IMR-90 (cell line): ENCODE measurements at regions not wholly inside any gene's neighbourhood (a gene's known extent, or its start where the extent isn't known, plus 50 kb on each side); places are given as distances from the start of the nearest gene placed in this dataset.

Experiments
- ATAC-seq: fragments of 200-7000 bp; cut with Tn5 transposase; 2 replicates; pipeline ENCODE4 v1.9.1; 2020; ENCODE audit warnings: low read depth, mild to moderate bottlenecking, moderate library complexity
- BruUV-seq: library from RNA; stranded (reverse); fragments of 400-500 nt; replicated peaks from 2 replicates; lab custom pipeline; 2021; lab: Mats Ljungman, UMichigan
- CTCF ChIA-PET: fragments of 300-600 bp; formaldehyde crosslinking; extraction: SDS; loops from one replicate; lab custom pipeline; 2021; ENCODE audit warnings: antibody characterized with exemption; lab: Yijun Ruan, JAX
- POLR2A ChIA-PET: fragments of 300-600 bp; sonication (Branson Sonifier 250); formaldehyde crosslinking; loops from one replicate; lab custom pipeline; 2022; ENCODE audit warnings: antibody characterized with exemption; ENCODE audit not compliant: unreplicated experiment; lab: Charles Lee
- DNase-seq: peaks from one replicate; pipeline ENCODE4 v3.0.0; 2013
- H2AFZ ChIP-seq: replicated peaks from 2 replicates; pipeline ENCODE3; 2013; ENCODE audit warnings: low read length, mild to moderate bottlenecking; ENCODE audit not compliant: poor library complexity
- H2AK5ac ChIP-seq: 2 replicates; pipeline ENCODE4 v1.6.1; 2013; ENCODE audit warnings: low read depth, low read length, inconsistent platforms
- H2AK9ac ChIP-seq: replicated peaks from 2 replicates; pipeline ENCODE3; 2013; ENCODE audit warnings: mild to moderate bottlenecking, low read depth, low read length, moderate library complexity; ENCODE audit not compliant: poor library complexity
- H2BK120ac ChIP-seq: 2 replicates; pipeline ENCODE4 v1.6.1; 2013; ENCODE audit warnings: low read depth, low read length, inconsistent platforms
- H2BK15ac ChIP-seq: 3 replicates; pipeline ENCODE4 v1.6.1; 2013; ENCODE audit warnings: low read depth, low read length, inconsistent platforms
- H2BK20ac ChIP-seq: 2 replicates; pipeline ENCODE4 v1.6.1; 2013; ENCODE audit warnings: low read depth, mild to moderate bottlenecking, inconsistent platforms, low read length, moderate library complexity
- H2BK5ac ChIP-seq: 2 replicates; pipeline ENCODE4 v1.6.1; 2013; ENCODE audit warnings: mild to moderate bottlenecking, low read depth, low read length, inconsistent platforms; ENCODE audit not compliant: poor library complexity, severe bottlenecking
- H3K14ac ChIP-seq: replicated peaks from 2 replicates; pipeline ENCODE4 v1.6.1; 2013; ENCODE audit warnings: low read depth, low read length, inconsistent platforms
- H3K18ac ChIP-seq: 2 replicates; pipeline ENCODE4 v1.6.1; 2013; ENCODE audit warnings: low read depth, low read length, control low read depth
- H3K23ac ChIP-seq: 2 replicates; pipeline ENCODE4 v1.6.1; 2013; ENCODE audit warnings: low read depth, low read length, inconsistent platforms
- H3K27ac ChIP-seq: 2 replicates; pipeline ENCODE4 v1.5.1; 2013; ENCODE audit warnings: mild to moderate bottlenecking, control low read depth, low read length; ENCODE audit not compliant: insufficient read depth
- H3K27me3 ChIP-seq: 2 replicates; pipeline ENCODE4 v1.6.1; 2013; ENCODE audit warnings: low read length; ENCODE audit not compliant: control insufficient read depth, insufficient read depth
- H3K36me3 ChIP-seq: 2 replicates; pipeline ENCODE4 v1.6.1; 2013; ENCODE audit warnings: low read length, mixed read lengths; ENCODE audit not compliant: control insufficient read depth, insufficient read depth
- H3K4ac ChIP-seq: 2 replicates; pipeline ENCODE4 v1.6.1; 2013; ENCODE audit warnings: low read depth, low read length, inconsistent platforms
- H3K4me1 ChIP-seq: 2 replicates; pipeline ENCODE4 v1.6.1; 2013; ENCODE audit warnings: low read length, mixed read lengths; ENCODE audit not compliant: control insufficient read depth, insufficient read depth
- H3K4me2 ChIP-seq: 2 replicates; pipeline ENCODE4 v1.6.1; 2013; ENCODE audit warnings: low read depth, mild to moderate bottlenecking, control low read depth, low read length, moderate library complexity
- H3K4me3 ChIP-seq: 2 replicates; pipeline ENCODE4 v1.5.1; 2013; ENCODE audit warnings: low read depth, mild to moderate bottlenecking, control low read depth, low read length, moderate library complexity; ENCODE audit not compliant: insufficient read depth
- H3K56ac ChIP-seq: 2 replicates; pipeline ENCODE4 v1.6.1; 2013; ENCODE audit warnings: low read length, inconsistent platforms; ENCODE audit not compliant: insufficient read depth; ENCODE audit errors: extremely low read depth
- H3K79me1 ChIP-seq, 2 experiments: 2 replicates each; pipeline ENCODE4 v1.6.1; 2013; ENCODE audit warnings: low read length in 2 of 2, inconsistent platforms in 1 of 2, low read depth in 1 of 2
- H3K9ac ChIP-seq: 2 replicates; pipeline ENCODE4 v1.6.1; 2013; ENCODE audit warnings: low read depth, low read length, control low read depth
- H3K9me1 ChIP-seq: 2 replicates; pipeline ENCODE4 v1.6.1; 2013; ENCODE audit warnings: low read length, inconsistent platforms; ENCODE audit not compliant: insufficient read depth
- H3K9me3 ChIP-seq: 2 replicates; pipeline ENCODE4 v1.6.1; 2013; ENCODE audit warnings: low read length; ENCODE audit not compliant: control insufficient read depth, insufficient read depth
- H4K20me1 ChIP-seq: 2 replicates; pipeline ENCODE4 v1.6.1; 2013; ENCODE audit warnings: low read length, inconsistent platforms; ENCODE audit not compliant: insufficient read depth
- H4K5ac ChIP-seq: 2 replicates; pipeline ENCODE4 v1.6.1; 2013; ENCODE audit warnings: mild to moderate bottlenecking, low read depth, low read length, control low read depth
- H4K8ac ChIP-seq, 2 experiments: 2 replicates each; pipeline ENCODE4 v1.6.1; 2013; ENCODE audit warnings: low read depth in 2 of 2, low read length in 2 of 2, control low read depth in 1 of 2, inconsistent platforms in 1 of 2
- H4K91ac ChIP-seq: 2 replicates; pipeline ENCODE4 v1.6.1; 2013; ENCODE audit warnings: low read depth, low read length, inconsistent platforms; ENCODE audit not compliant: insufficient read depth
- BHLHE40 ChIP-seq: fragments of 150-350 bp; IDR thresholded peaks from 2 replicates; pipeline ENCODE4 v1.6.1; 2016; ENCODE audit warnings: mild to moderate bottlenecking, low read depth, low read length
- CEBPB ChIP-seq: IDR thresholded peaks from 2 replicates; pipeline ENCODE4 v1.6.1; 2012; ENCODE audit warnings: low read depth, low read length, improper control_type of control experiment
- CHD1 ChIP-seq: IDR thresholded peaks from 2 replicates; pipeline ENCODE4 v1.6.1; 2012; ENCODE audit warnings: low read depth, low read length, improper control_type of control experiment
- ELK1 ChIP-seq: fragments of 150-350 bp; IDR thresholded peaks from 2 replicates; pipeline ENCODE4 v1.6.1; 2016; ENCODE audit warnings: low read depth, mild to moderate bottlenecking, low read length, moderate library complexity, borderline replicate concordance
- FOS ChIP-seq: fragments of 150-350 bp; IDR thresholded peaks from 2 replicates; pipeline ENCODE4 v1.6.1; 2016; ENCODE audit warnings: low read depth, low read length
- MAFK ChIP-seq: IDR thresholded peaks from 2 replicates; pipeline ENCODE4 v1.6.1; 2012; ENCODE audit warnings: low read depth, low read length, improper control_type of control experiment
- MAZ ChIP-seq: IDR thresholded peaks from 2 replicates; pipeline ENCODE4 v1.6.1; 2012; ENCODE audit warnings: low read depth, mild to moderate bottlenecking, low read length, improper control_type of control experiment, moderate library complexity, borderline replicate concordance
- MXI1 ChIP-seq: IDR thresholded peaks from 2 replicates; pipeline ENCODE4 v1.6.1; 2012; ENCODE audit warnings: low read depth, mild to moderate bottlenecking, low read length, moderate library complexity, borderline replicate concordance
- NFE2L2 ChIP-seq: fragments of 150-350 bp; IDR thresholded peaks from 2 replicates; pipeline ENCODE4 v1.6.1; 2016; ENCODE audit warnings: low read depth, mild to moderate bottlenecking, low read length
- POLR2A ChIP-seq: IDR thresholded peaks from 2 replicates; pipeline ENCODE4 v1.6.1; 2012; ENCODE audit warnings: mild to moderate bottlenecking, low read depth, low read length
- RAD21 ChIP-seq: IDR thresholded peaks from 2 replicates; pipeline ENCODE4 v1.6.1; 2012; ENCODE audit warnings: low read length, improper control_type of control experiment
- RCOR1 ChIP-seq: IDR thresholded peaks from 2 replicates; pipeline ENCODE4 v1.6.1; 2012; ENCODE audit warnings: mild to moderate bottlenecking, low read length, improper control_type of control experiment; ENCODE audit not compliant: insufficient replicate concordance
- RFX5 ChIP-seq: IDR thresholded peaks from 2 replicates; pipeline ENCODE4 v1.8.0; 2012; ENCODE audit warnings: low read depth, mild to moderate bottlenecking, low read length, moderate library complexity
- SMC3 ChIP-seq: fragments of 150-350 bp; IDR thresholded peaks from 2 replicates; pipeline ENCODE4 v1.6.1; 2016; ENCODE audit warnings: low read depth, mild to moderate bottlenecking, antibody characterized with exemption, low read length, moderate library complexity
- USF2 ChIP-seq: fragments of 150-350 bp; IDR thresholded peaks from 2 replicates; pipeline ENCODE4 v1.6.1; 2017; ENCODE audit warnings: mild to moderate bottlenecking, antibody characterized with exemption, low read length, low read depth
- WGBS, 2 experiments: methylation state at CpG; one replicate each; pipeline versions ENCODE4 v1.1.5 to v1.1.7; 2013; ENCODE audit warnings: missing lambda C conversion rate in 2 of 2; ENCODE audit not compliant: insufficient read length in 1 of 2; ENCODE audit errors: extremely low coverage in 2 of 2; 5-methylcytosine and 5-hydroxymethylcytosine counted together
- dilution Hi-C: fragments of 300-500 bp; cut with HindIII; formaldehyde crosslinking; loops from one replicate; pipeline ENCODE4 v1.14.3; 2018; ENCODE audit warnings: low sequenced_read_pairs; ENCODE audit not compliant: unreplicated experiment
- in situ Hi-C: fragments of 300-500 bp; cut with MboI; formaldehyde crosslinking; loops from 3 replicates; pipeline ENCODE4 v1.14.3; 2019; ENCODE audit warnings: low sequenced_read_pairs, inconsistent platforms, mixed read lengths
- intact Hi-C: fragments of 100-400 bp; cut with micrococcal nuclease; formaldehyde crosslinking; loops from 2 replicates; pipeline ENCODE4 v1.10.0; 2022
- TF ChIP-seq, protein P1 (sequence below): conservative IDR thresholded peaks from 2 replicates; pipeline ENCODE4 v1.5.1; 2012; ENCODE audit warnings: mild to moderate bottlenecking, low read depth, low read length, improper control_type of control experiment

DNA sequence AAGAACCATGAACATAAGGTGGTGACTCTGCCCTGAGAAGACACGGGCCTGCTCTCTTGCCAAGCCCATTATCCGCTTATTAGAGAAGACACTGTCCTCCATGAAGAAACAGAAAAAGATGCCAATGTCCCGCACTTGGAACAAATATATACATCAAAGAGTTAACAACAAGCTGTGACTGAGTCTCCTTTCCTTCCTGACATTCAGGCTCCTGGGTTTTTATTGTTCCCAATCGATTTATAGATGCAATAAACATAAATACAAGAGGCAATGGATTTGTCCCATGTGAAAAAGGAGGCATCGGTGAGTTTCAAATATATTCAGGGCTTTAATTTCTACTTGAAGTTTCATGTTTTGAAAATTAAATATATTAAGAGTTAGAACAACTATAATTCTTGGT is 169.2 kb upstream of the CPEB2 start:
- no peak for DNase-seq
- Histone ChIP-seq H3K79me1 (no peaks in the 10 kb centered on the region), H3K56ac (no peak overlapping the region), H3K4me3 (no peak overlapping the region), H2AK5ac (no peak overlapping the region), H3K36me3 (no peaks in the 10 kb centered on the region), H3K9ac (no peak overlapping the region), H2BK120ac (no peak overlapping the region), H4K20me1 (no peaks in the 10 kb centered on the region), H3K27me3 (peaks cover 2% of the 10 kb centered on the region; the same call in 1 of the 2 replicates), H2AFZ (no peak overlapping the region), H3K9me1 (no peaks in the 10 kb centered on the region), H3K14ac (no peak overlapping the region), H4K8ac (no peak overlapping the region), H2AK9ac (no peak overlapping the region), H4K5ac (no peak overlapping the region), H3K4me1 (no peaks in the 10 kb centered on the region), H3K4me2 (no peak overlapping the region), H3K27ac (no peak overlapping the region), H3K4ac (no peak overlapping the region), H3K18ac (no peak overlapping the region), H2BK15ac (no peak overlapping the region), H3K23ac (no peak overlapping the region), H2BK5ac (no peak overlapping the region), H4K91ac (no peak overlapping the region), H3K9me3 (no peaks in the 10 kb centered on the region), H2BK20ac (no peak overlapping the region)
- CTCF ChIA-PET, result no interaction called here
- POLR2A ChIA-PET, result no interaction called here
- no peak for ATAC-seq
- in situ Hi-C loops, result no loop called here
- WGBS, 2 experiments, result no CpG with 5 or more reads among the region's 5 CpGs
- intact Hi-C loops, result no loop called here
- no peak for TF ChIP-seq BHLHE40
- TF ChIP-seq RFX5, result no peak
- TF ChIP-seq MAFK, result no peak
- no peak for TF ChIP-seq CEBPB
- TF ChIP-seq RCOR1, result no peak
- no peak for TF ChIP-seq POLR2A
- TF ChIP-seq MXI1, result no peak
- TF ChIP-seq ELK1, result no peak
- no peak for TF ChIP-seq SMC3
- no peak for TF ChIP-seq RAD21
- TF ChIP-seq CHD1, result no peak
- no peak for TF ChIP-seq NFE2L2
- TF ChIP-seq, protein P1, sequence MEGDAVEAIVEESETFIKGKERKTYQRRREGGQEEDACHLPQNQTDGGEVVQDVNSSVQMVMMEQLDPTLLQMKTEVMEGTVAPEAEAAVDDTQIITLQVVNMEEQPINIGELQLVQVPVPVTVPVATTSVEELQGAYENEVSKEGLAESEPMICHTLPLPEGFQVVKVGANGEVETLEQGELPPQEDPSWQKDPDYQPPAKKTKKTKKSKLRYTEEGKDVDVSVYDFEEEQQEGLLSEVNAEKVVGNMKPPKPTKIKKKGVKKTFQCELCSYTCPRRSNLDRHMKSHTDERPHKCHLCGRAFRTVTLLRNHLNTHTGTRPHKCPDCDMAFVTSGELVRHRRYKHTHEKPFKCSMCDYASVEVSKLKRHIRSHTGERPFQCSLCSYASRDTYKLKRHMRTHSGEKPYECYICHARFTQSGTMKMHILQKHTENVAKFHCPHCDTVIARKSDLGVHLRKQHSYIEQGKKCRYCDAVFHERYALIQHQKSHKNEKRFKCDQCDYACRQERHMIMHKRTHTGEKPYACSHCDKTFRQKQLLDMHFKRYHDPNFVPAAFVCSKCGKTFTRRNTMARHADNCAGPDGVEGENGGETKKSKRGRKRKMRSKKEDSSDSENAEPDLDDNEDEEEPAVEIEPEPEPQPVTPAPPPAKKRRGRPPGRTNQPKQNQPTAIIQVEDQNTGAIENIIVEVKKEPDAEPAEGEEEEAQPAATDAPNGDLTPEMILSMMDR, result no peak
- TF ChIP-seq USF2, result no peak
- TF ChIP-seq FOS, result no peak
- TF ChIP-seq MAZ, result no peak
- BruUV-seq, result no TSS peak
- dilution Hi-C loops, result no loop called here
